OCI-LY7 (cell line): ENCODE measurements at regions not wholly inside any gene's neighbourhood (a gene's known extent, or its start where the extent isn't known, plus 50 kb on each side); places are given as distances from the start of the nearest gene placed in this dataset.

Experiments
- BruUV-seq: library from RNA; stranded (reverse); fragments of 400-500 nt; replicated peaks from 2 replicates; lab custom pipeline; 2021; lab: Mats Ljungman, UMichigan
- CTCF ChIA-PET: fragments of 300-600 bp; sonication (Branson Sonifier 250); formaldehyde crosslinking; loops from one replicate; lab custom pipeline; 2022; ENCODE audit warnings: antibody characterized with exemption; ENCODE audit not compliant: unreplicated experiment; lab: Charles Lee
- POLR2A ChIA-PET: fragments of 300-600 bp; sonication (Branson Sonifier 250); formaldehyde crosslinking; loops from one replicate; lab custom pipeline; 2022; ENCODE audit warnings: antibody characterized with exemption; lab: Charles Lee
- DNase-seq: peaks from one replicate; pipeline ENCODE4 v3.0.0-alpha.2; 2015; ENCODE audit warnings: low spot score
- H2AFZ ChIP-seq: fragments of 200-600 bp; sonication (generic), shearing (Covaris generic); 2 replicates; pipeline ENCODE4 v1.6.1; 2014; ENCODE audit warnings: mild to moderate bottlenecking, antibody characterized with exemption, low read length, moderate library complexity
- H3K27ac ChIP-seq: fragments of 200-600 bp; sonication (generic); 2 replicates; pipeline ENCODE4 v1.5.1; 2014; ENCODE audit warnings: mixed run types, low read depth, mild to moderate bottlenecking, moderate library complexity, low read length, inconsistent platforms; ENCODE audit not compliant: poor library complexity, severe bottlenecking
- H3K36me3 ChIP-seq: fragments of 200-600 bp; sonication (generic); 2 replicates; pipeline ENCODE4 v1.6.1; 2014; ENCODE audit warnings: mild to moderate bottlenecking, antibody characterized with exemption, low read length, moderate library complexity, mixed read lengths; ENCODE audit not compliant: insufficient read depth
- H3K4me1 ChIP-seq: fragments of 200-600 bp; sonication (generic); 2 replicates; pipeline ENCODE4 v1.5.1; 2014; ENCODE audit warnings: mild to moderate bottlenecking, low read length; ENCODE audit not compliant: insufficient read depth, poor library complexity, severe bottlenecking
- H3K4me2 ChIP-seq: fragments of 200-600 bp; sonication (generic); 2 replicates; pipeline ENCODE4 v1.6.1; 2014; ENCODE audit warnings: mild to moderate bottlenecking, low read length
- H3K4me3 ChIP-seq: fragments of 200-600 bp; sonication (generic); 2 replicates; pipeline ENCODE4 v1.5.1; 2014; ENCODE audit warnings: mild to moderate bottlenecking, low read depth, low read length; ENCODE audit not compliant: poor library complexity, severe bottlenecking
- H3K79me2 ChIP-seq: fragments of 200-600 bp; sonication (generic); 2 replicates; pipeline ENCODE4 v1.6.1; 2016; ENCODE audit warnings: low read depth, mild to moderate bottlenecking, low read length, moderate library complexity, mixed read lengths; ENCODE audit not compliant: insufficient read depth
- H3K9me2 ChIP-seq: fragments of 200-600 bp; sonication (generic); 2 replicates; pipeline ENCODE4 v1.6.1; 2016; ENCODE audit warnings: mild to moderate bottlenecking, low read length, mixed read lengths; ENCODE audit not compliant: insufficient read depth
- H3K9me3 ChIP-seq: fragments of 200-600 bp; sonication (generic); 2 replicates; pipeline ENCODE4 v1.6.1; 2014; ENCODE audit warnings: mild to moderate bottlenecking, mixed run types, low read length, mixed read lengths
- H4K20me1 ChIP-seq: fragments of 200-600 bp; sonication (generic); 2 replicates; pipeline ENCODE4 v1.6.1; 2014; ENCODE audit warnings: mild to moderate bottlenecking, antibody characterized with exemption, low read length, moderate library complexity, mixed read lengths; ENCODE audit not compliant: insufficient read depth
- CTCF ChIP-seq: fragments of 200-600 bp; sonication (generic); conservative IDR thresholded peaks from 2 replicates; pipeline ENCODE4 v1.5.1; 2014; ENCODE audit warnings: mild to moderate bottlenecking, antibody characterized with exemption, low read length, moderate library complexity, mixed read lengths
- EZH2phosphoT487 ChIP-seq: fragments of 200-600 bp; sonication (generic); IDR thresholded peaks from 2 replicates; pipeline ENCODE4 v1.6.1; 2018; ENCODE audit warnings: low read depth, borderline replicate concordance, mild to moderate bottlenecking, mixed run types, antibody characterized with exemption, low read length, moderate library complexity, mixed read lengths
- intact Hi-C: fragments of 100-400 bp; cut with micrococcal nuclease; formaldehyde crosslinking; loops from one replicate; pipeline ENCODE4 v1.10.0; 2022; ENCODE audit not compliant: unreplicated experiment

- H2AFZ ChIP-seq, result no peak overlapping the region
- H3K9me3 ChIP-seq, result no peaks in the 10 kb centered on the region
- no peak overlapping the region for H3K4me2 ChIP-seq
- DNase-seq, result no peak
- no peaks in the 10 kb centered on the region for H3K4me1 ChIP-seq
- no peaks in the 10 kb centered on the region for H3K36me3 ChIP-seq
- H3K4me3 ChIP-seq, result no peak overlapping the region
- intact Hi-C loops, result no loop called here
- no TSS peak for BruUV-seq
- no peaks in the 10 kb centered on the region for H4K20me1 ChIP-seq
- H3K27ac ChIP-seq, result no peak overlapping the region
- ChIA-PET POLR2A (no interaction called here), CTCF (no interaction called here)
- no peak for TF ChIP-seq EZH2phosphoT487
- TF ChIP-seq CTCF, result no peak
- H3K9me2 ChIP-seq, result no peaks in the 10 kb centered on the region
- no peaks in the 10 kb centered on the region for H3K79me2 ChIP-seq
These were observed 96.8 kb upstream of the CD55 start for GRCh38 chr1:207224666-207225065.

DNA sequence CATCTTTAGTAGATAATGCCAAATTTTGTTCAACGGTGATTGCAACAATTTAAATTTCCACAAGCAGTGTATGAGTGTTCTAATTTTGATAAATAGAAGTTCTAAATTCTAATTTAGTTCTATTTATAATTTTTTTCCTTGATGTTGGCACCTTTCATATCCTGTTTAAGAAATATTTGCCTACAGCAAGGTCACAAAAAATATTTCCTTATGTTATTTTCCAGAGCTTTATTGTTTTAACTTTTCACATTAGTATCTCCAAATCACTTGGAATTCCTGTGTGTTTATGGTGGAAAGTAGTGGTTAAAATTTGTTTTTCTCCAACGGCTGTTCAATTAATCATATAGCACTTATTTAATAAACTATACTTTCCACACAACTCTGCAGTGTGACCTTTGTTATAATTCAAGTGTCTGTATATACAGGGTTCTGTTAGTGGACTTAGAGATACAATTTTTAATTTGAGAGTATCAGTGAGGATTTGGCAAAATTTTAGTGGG, 94.3 kb upstream of the CD55 start:
- no peak overlapping the region for H2AFZ ChIP-seq
- H3K36me3 ChIP-seq, result no peaks in the 10 kb centered on the region
- no peaks in the 10 kb centered on the region for H3K9me3 ChIP-seq
- no peak overlapping the region for H3K4me2 ChIP-seq
- no peak for DNase-seq
- H3K79me2 ChIP-seq, result no peaks in the 10 kb centered on the region
- H3K9me2 ChIP-seq, result no peaks in the 10 kb centered on the region
- no peak overlapping the region for H3K4me3 ChIP-seq
- no peak overlapping the region for H3K27ac ChIP-seq
- H4K20me1 ChIP-seq, result no peaks in the 10 kb centered on the region
- no peaks in the 10 kb centered on the region for H3K4me1 ChIP-seq
- ChIA-PET CTCF (no interaction called here), POLR2A (interaction anchor here (0.6 to 0.7 kb wide), 2 partner anchors 512 to 1748 kb away, joined by 3 to 4 read pairs; no protein-coding TSS in a partner anchor)
- TF ChIP-seq EZH2phosphoT487 (no peak), CTCF (no peak)
- no TSS peak for BruUV-seq
- intact Hi-C loops, result no loop called here

- ChIA-PET CTCF (no interaction called here), POLR2A (no interaction called here)
These were observed 92.5 kb upstream of the CD55 start for GRCh38 chr1:207228987-207229386.

More at GRCh38 chr1:207228987-207229386, 92.5 kb upstream of the CD55 start:
- Histone ChIP-seq H2AFZ (no peak overlapping the region), H3K4me3 (no peak overlapping the region), H3K36me3 (no peaks in the 10 kb centered on the region), H4K20me1 (no peaks in the 10 kb centered on the region), H3K79me2 (no peaks in the 10 kb centered on the region), H3K9me2 (no peaks in the 10 kb centered on the region), H3K27ac (no peak overlapping the region), H3K4me1 (no peaks in the 10 kb centered on the region), H3K9me3 (no peaks in the 10 kb centered on the region), H3K4me2 (no peak overlapping the region)
- DNase-seq, result no peak
- no peak for TF ChIP-seq EZH2phosphoT487
- TF ChIP-seq CTCF, result no peak
- intact Hi-C loops, result no loop called here
- no TSS peak for BruUV-seq
